Stimulated activated CD4-positive, alpha-beta T cell treated with anti-CD3 and anti-CD28 coated beads, Interleukin-1b, Interleukin-23, amount 100 ng/mL, for 1 hour (primary cell): ENCODE measurements at regions not wholly inside any gene's neighbourhood (a gene's known extent, or its start where the extent isn't known, plus 50 kb on each side); places are given as distances from the start of the nearest gene placed in this dataset.

Source experiments
- DNase-seq, 2 donors: peaks; one replicate each; pipeline ENCODE4 v3.0.0-alpha.2; 2020; ENCODE audit warnings: low read depth in 2 of 2

DNA sequence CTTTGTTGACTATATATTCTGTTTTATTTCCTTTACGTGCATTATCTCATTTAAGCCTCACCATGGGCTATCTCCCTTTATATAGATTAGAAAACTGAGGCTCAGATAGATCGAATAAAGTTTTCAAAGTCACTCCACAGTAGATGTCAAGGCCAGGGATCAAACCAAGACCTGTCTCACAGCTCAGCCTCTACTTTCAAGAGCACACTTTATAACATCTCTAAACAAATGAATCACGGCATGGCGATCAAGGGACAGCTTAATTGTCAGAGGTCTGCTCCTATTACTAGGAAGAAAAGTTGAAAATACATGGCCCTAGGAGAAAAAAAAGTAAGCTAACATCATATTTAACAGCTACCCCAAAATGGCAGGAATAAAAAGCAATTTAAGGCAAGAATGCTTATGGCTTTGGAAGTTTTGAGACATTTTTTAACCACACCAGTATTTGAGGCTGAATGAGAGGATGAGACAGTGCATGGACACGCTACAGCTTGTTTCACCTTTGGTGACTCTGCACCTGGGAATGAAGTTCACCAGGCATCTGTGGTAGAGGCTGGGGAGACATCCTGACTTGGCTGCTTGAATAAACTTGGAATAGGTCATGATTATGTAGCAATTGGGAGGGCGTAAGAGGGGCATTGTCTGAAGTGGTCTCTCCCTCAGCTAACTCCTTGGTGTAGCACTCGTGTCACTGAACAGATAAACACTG, 486.8 kb upstream of the WWC1 start:
- DNase-seq = no peak

- no peak for DNase-seq
Observed at GRCh38 chr5:167810573-167810972, 480.9 kb upstream of the WWC1 start.

- no peak for DNase-seq
Observed at GRCh38 chr5:167812871-167813270, 478.6 kb upstream of the WWC1 start.

DNA sequence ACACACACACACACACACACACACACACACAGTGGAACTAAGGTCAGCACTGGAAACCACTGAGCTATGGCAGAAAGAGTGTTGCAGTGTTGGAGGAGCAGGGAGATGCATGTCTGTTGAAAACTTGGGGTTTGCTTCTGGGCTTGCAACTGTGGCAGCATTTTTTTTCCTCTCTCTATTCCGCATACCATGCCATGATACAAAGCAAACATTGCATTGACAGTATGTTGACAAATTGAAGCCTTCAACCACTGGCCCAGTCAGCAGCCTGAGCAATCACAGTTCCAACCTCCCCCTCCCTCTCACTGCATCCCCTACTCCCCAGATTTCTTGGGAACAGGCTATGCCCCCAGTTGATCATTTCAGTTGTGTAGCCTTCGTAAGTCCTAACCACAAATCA, 478.1 kb upstream of the WWC1 start:
- no peak for DNase-seq

DNA sequence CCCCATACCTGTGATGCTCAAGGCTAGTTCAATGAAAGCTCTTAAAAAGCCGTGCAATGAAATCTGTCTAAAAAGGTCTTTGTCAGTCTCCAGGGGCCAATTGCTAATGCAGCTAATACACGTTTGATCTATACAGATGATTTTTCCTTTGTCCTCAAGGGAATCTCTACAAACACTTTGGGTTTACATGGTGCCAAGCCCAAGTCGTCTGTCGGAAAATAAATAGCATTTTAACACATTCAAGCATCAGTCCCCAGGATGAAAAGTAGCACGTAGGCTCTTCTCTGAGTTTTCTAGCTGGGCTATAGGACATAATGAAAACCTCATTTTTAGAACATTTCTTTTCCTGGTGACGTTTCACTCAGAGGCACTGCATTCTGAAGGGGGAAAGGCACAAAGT, 477.4 kb upstream of the WWC1 start:
- DNase-seq = no peak

GRCh38 chr5:167814828-167815227, 476.6 kb upstream of the WWC1 start:
- no peak for DNase-seq

GRCh38 chr5:167816354-167816753, 475.1 kb upstream of the WWC1 start:
- DNase-seq = no peak

- no peak for DNase-seq
Observed at GRCh38 chr5:167816864-167817263, 474.6 kb upstream of the WWC1 start.

DNA sequence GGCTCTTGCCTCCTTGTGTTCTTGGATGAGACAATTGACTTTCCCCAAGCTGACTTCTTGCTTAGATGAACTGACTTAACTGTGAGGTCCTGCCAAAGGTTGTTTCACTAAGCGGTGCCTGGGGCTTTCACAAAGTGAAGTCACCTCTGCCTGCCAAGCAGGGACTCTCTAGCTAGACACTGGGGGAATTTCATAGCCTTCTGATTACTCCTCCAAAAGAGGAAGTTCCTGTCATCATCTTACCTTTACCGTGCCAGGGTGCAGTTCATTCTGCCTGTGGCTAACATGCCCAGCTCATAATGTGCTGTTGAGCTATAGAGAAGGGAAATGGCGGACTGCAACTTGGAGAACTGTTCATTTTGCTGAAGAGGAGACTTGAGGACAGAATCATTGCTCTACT, 472.0 kb upstream of the WWC1 start:
- no peak for DNase-seq

GRCh38 chr5:167820101-167820990, 471.1 kb upstream of the WWC1 start:
- no peak for DNase-seq

- DNase-seq = no peak
Observed at GRCh38 chr5:167821151-167821550, 470.3 kb upstream of the WWC1 start.

GRCh38 chr5:167821669-167822068, 469.8 kb upstream of the WWC1 start:
- no peak for DNase-seq

DNA sequence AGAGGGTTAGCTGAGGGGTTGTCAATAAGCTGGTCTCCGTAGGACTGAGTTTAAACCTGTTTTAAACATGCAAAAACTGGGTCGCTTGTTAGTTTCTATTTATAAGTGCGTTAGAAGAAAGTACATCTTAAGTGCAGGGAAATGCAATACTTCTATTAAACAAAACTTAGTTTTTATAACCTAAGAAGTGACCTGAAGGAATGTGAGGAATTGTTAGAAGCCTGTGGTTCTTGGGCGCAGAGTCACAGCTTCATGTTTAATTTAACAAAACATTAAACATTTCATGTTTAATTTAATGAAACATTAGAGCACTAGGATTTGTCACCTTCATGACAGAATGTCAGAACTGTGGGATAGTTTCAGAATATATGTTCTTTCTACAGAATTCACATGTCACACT, 469.2 kb upstream of the WWC1 start:
- no peak for DNase-seq

DNA sequence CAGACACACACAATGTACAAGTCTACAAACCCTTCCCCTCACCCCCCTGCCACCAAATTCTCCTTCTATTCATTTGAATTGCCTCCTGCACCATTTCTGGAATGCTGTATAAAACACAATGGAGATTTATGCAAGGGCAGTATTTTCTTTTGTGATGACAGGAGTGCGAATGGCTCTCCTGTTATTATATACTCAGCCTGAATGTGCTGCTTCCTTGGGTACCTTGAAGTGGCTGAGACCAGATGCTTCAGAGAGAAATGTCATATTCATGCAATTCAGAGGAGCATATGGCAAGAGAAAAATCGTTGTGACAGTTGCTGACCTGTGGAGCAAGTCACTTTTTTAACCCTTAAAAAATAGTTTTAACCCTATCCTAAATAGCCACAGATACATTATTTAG, 468.0 kb upstream of the WWC1 start:
- DNase-seq = no peak

DNA sequence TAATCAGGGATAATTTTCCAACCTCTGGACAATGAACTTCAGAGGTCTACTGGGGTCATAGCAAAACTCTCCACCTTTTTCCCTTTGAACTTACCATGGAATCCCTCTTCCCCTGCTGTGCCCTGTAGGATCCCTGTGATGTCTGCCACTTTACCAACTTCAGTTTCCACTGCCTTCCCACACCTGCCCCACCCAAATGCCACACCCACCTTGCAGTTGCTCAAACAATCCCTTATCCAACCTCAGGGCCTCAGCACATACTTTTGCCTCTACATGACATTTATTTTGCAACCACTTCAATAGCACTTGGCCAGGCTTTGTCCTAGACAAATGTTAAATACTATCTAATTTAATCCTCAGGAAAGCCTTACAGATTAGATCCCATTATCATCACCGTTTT, 463.7 kb upstream of the WWC1 start:
- no peak for DNase-seq

GRCh38 chr5:167831754-167832504, 459.5 kb upstream of the WWC1 start:
- no peak for DNase-seq

- no peak for DNase-seq
Observed at GRCh38 chr5:167832609-167833008, 458.8 kb upstream of the WWC1 start.

- no peak for DNase-seq
Observed at GRCh38 chr5:167833456-167833855, 458.0 kb upstream of the WWC1 start.

DNA sequence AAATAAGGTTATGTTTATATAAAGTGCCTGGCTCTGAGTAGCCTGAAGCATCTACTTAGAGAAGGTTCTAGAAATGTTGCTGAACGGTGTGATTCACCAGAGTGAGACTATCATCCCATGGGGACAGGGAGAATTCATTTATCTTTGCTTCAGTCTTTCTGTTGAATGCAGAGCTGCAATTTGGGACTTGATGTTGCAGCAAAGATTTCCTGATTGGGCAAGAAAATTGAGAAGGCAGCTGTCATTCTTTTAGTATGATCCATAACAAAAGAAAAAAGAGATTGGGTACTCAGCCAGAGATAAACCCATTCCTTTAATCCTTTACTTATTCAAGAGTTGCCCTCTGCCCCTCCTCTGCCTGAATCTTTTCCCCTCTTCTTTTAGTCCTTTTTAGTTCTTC, 456.3 kb upstream of the WWC1 start:
- no peak for DNase-seq

- DNase-seq = no peak
Observed at GRCh38 chr5:167837127-167837526, 454.3 kb upstream of the WWC1 start.

DNA sequence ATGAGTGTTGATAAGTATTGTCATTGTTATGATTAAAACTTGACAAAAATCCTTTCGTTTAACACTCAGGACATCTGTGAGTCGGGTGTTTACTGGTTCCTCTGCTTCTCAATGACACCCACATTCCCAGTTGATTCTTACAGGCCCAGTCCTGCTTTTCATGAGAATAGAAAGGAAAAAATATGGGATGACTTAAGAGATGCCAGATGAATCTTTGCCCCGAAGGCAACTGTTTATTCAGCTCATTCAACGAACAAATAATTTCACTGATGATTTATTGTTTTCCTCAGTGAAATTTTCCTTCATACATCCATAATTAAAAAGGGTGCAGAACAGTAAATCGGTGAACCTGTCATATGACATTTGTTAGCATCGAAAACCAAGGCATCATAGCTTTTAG, 452.4 kb upstream of the WWC1 start:
- DNase-seq = no peak

DNA sequence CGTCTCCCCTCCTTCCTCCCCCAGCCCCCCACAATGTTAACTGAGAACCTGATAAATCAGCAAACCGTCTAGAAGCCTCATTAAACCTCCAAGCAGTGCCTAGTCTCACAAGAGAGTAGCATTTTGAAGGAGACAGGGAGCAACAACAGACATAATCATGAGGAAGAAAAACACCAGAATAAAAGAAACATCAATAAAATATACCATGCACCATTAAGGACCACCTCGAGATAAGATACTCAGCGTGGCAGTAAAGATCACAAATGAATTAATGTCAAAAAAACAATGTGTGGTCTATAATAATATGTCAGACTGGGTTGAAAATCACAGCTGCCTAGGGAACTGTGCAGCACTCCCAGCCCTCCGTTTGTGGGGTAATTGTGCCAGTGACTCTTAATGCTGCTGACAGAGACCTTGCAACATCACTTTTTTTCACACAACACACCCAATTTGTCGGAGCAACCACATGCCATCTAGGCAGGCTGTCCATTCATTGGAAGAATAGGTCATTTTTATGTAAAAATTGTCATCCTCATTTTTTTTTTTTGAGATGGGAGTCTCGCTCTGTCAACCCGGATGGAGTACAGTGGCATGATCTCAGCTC, 450.8 kb upstream of the WWC1 start:
- DNase-seq = no peak
